GM23338 (cell line): ENCODE measurements at regions not wholly inside any gene's neighbourhood (a gene's known extent, or its start where the extent isn't known, plus 50 kb on each side); places are given as distances from the start of the nearest gene placed in this dataset.

Experiments used
- ATAC-seq: fragments of 200-7000 bp; cut with Tn5 transposase; 3 replicates; pipeline ENCODE4 v1.9.1; 2020
- DNase-seq: peaks from one replicate; pipeline ENCODE4 v3.0.0-alpha.2; 2015; ENCODE audit warnings: low spot score
- H2AFZ ChIP-seq: fragments of 200-600 bp; sonication (generic); 2 replicates; pipeline ENCODE4 v1.8.0; 2016; ENCODE audit warnings: antibody characterized with exemption, mild to moderate bottlenecking, moderate library complexity
- H3F3A ChIP-seq: fragments of 200-600 bp; sonication (generic); replicated peaks from 2 replicates; pipeline ENCODE4 v1.8.0; 2017; ENCODE audit warnings: antibody characterized with exemption, mixed run types, low read depth
- H3K27ac ChIP-seq: fragments of 200-600 bp; sonication (generic); 2 replicates; pipeline ENCODE4 v1.6.1; 2016; ENCODE audit warnings: low read depth
- H3K27me3 ChIP-seq: fragments of 200-600 bp; sonication (generic); 2 replicates; pipeline ENCODE4 v1.8.0; 2016; ENCODE audit warnings: mild to moderate bottlenecking, mixed run types, moderate library complexity; ENCODE audit not compliant: insufficient read depth
- H3K36me3 ChIP-seq: fragments of 200-600 bp; sonication (generic); 2 replicates; pipeline ENCODE4 v1.8.0; 2016; ENCODE audit warnings: mild to moderate bottlenecking; ENCODE audit not compliant: insufficient read depth
- H3K4me1 ChIP-seq: fragments of 200-600 bp; sonication (generic); 2 replicates; pipeline ENCODE4 v1.8.0; 2016; ENCODE audit warnings: mild to moderate bottlenecking, moderate library complexity; ENCODE audit not compliant: insufficient read depth
- H3K4me2 ChIP-seq: fragments of 200-600 bp; sonication (generic); 2 replicates; pipeline ENCODE4 v1.7.1; 2017; ENCODE audit warnings: mixed run types
- H3K4me3 ChIP-seq: fragments of 200-600 bp; sonication (generic); 2 replicates; pipeline ENCODE4 v1.6.1; 2016; ENCODE audit warnings: mixed run types
- H3K79me2 ChIP-seq: fragments of 200-600 bp; sonication (generic); replicated peaks from 2 replicates; pipeline ENCODE4 v1.8.0; 2017; ENCODE audit warnings: mild to moderate bottlenecking; ENCODE audit not compliant: insufficient read depth
- H3K9me2 ChIP-seq: fragments of 200-600 bp; sonication (generic); 2 replicates; pipeline ENCODE4 v1.8.0; 2017; ENCODE audit not compliant: insufficient read depth
- H4K20me1 ChIP-seq: fragments of 200-600 bp; sonication (generic); replicated peaks from 2 replicates; pipeline ENCODE4 v1.8.0; 2017; ENCODE audit warnings: mild to moderate bottlenecking; ENCODE audit not compliant: insufficient read depth
- H3K27ac Mint-ChIP-seq: 2 replicates; pipeline ENCODE4 v1.8.0; 2020; ENCODE audit warnings: inconsistent platforms, mild to moderate bottlenecking, moderate library complexity, mixed read lengths
- H3K27me3 Mint-ChIP-seq: 3 replicates; pipeline ENCODE4 v1.8.0; 2022; ENCODE audit warnings: low read depth, mild to moderate bottlenecking, moderate library complexity, mixed read lengths, inconsistent platforms; ENCODE audit not compliant: insufficient read depth, poor library complexity
- H3K36me3 Mint-ChIP-seq: 3 replicates; pipeline ENCODE4 v1.8.0; 2021; ENCODE audit warnings: low read depth, mild to moderate bottlenecking, inconsistent platforms, moderate library complexity, mixed read lengths
- H3K4me1 Mint-ChIP-seq: 3 replicates; pipeline ENCODE4 v1.8.0; 2020; ENCODE audit warnings: mild to moderate bottlenecking, inconsistent platforms, mixed read lengths
- H3K4me3 Mint-ChIP-seq: 3 replicates; pipeline ENCODE4 v1.8.0; 2021; ENCODE audit warnings: moderate library complexity, mild to moderate bottlenecking, inconsistent platforms, mixed read lengths
- H3K9me3 Mint-ChIP-seq: 3 replicates; pipeline ENCODE4 v1.8.0; 2020; ENCODE audit warnings: moderate library complexity, mild to moderate bottlenecking, inconsistent platforms, mixed read lengths
- CREB1 ChIP-seq: fragments of 250-450 bp; sonication (Bioruptor Pico); IDR thresholded peaks from 2 replicates; pipeline ENCODE4 v1.5.0; 2020; ENCODE audit warnings: low read depth, mild to moderate bottlenecking, moderate library complexity
- CTCF ChIP-seq, 2 experiments: fragments of 200-600 bp in 1 of 2; sonication (generic) in 1 of 2; conservative IDR thresholded peaks; 2 replicates each; pipeline versions ENCODE4 v1.5.1 to v1.6.1; 2016 to 2017; ENCODE audit warnings: antibody characterized with exemption in 2 of 2, low read depth in 2 of 2, mild to moderate bottlenecking in 2 of 2, moderate library complexity in 1 of 2
- EZH2 ChIP-seq: fragments of 200-600 bp; sonication (generic); IDR thresholded peaks from one replicate; pipeline ENCODE4 v1.8.0; 2017; ENCODE audit warnings: antibody characterized with exemption, mild to moderate bottlenecking, low read depth; ENCODE audit not compliant: unreplicated experiment
- JUNB ChIP-seq: IDR thresholded peaks from one replicate; pipeline ENCODE4 v1.6.1; 2016; ENCODE audit warnings: antibody characterized with exemption; ENCODE audit not compliant: unreplicated experiment
- NANOG ChIP-seq: IDR thresholded peaks from 2 replicates; pipeline ENCODE4 v1.6.1; 2016; ENCODE audit warnings: antibody characterized with exemption, borderline replicate concordance
- POLR2AphosphoS5 ChIP-seq: IDR thresholded peaks from 2 replicates; pipeline ENCODE4 v1.6.1; 2016; ENCODE audit warnings: antibody characterized with exemption, low read depth
- REST ChIP-seq: IDR thresholded peaks from one replicate; pipeline ENCODE4 v1.6.1; 2018; ENCODE audit warnings: antibody characterized with exemption; ENCODE audit not compliant: unreplicated experiment
- STAT1 ChIP-seq: IDR thresholded peaks from one replicate; pipeline ENCODE4 v1.6.1; 2016; ENCODE audit warnings: antibody characterized with exemption; ENCODE audit not compliant: unreplicated experiment
- ZNF331 ChIP-seq: fragments of 250-450 bp; sonication (Bioruptor Pico); IDR thresholded peaks from 2 replicates; pipeline ENCODE4 v1.5.0; 2020; ENCODE audit warnings: low read depth, mild to moderate bottlenecking, moderate library complexity
- ZNF462 ChIP-seq: fragments of 250-450 bp; sonication (Bioruptor Pico); IDR thresholded peaks from 2 replicates; pipeline ENCODE4 v1.5.0; 2020; ENCODE audit warnings: mild to moderate bottlenecking, moderate library complexity

- no peaks in the 10 kb centered on the region for H4K20me1 ChIP-seq
- Mint-ChIP-seq H3K9me3 (peaks cover 48% of the 10 kb centered on the region), H3K4me3 (no peak overlapping the region), H3K27me3 (peaks cover 7% of the 10 kb centered on the region), H3K27ac (no peak overlapping the region), H3K36me3 (peaks cover 27% of the 10 kb centered on the region), H3K4me1 (peaks cover 5% of the 10 kb centered on the region)
- TF ChIP-seq EZH2 (no peak), STAT1 (no peak), CREB1 (CRISPR knock-in tag) (no peak), REST (no peak)
- H3F3A ChIP-seq: no peaks in the 10 kb centered on the region
- no peaks in the 10 kb centered on the region for H3K4me1 ChIP-seq
- H3K4me3 ChIP-seq: no peak overlapping the region
- no peaks in the 10 kb centered on the region for H3K36me3 ChIP-seq
- H3K79me2 ChIP-seq: no peaks in the 10 kb centered on the region
- no peaks in the 10 kb centered on the region for H3K27me3 ChIP-seq
- ATAC-seq (no peak), DNase-seq (no peak)
- H3K4me2 ChIP-seq: no peak overlapping the region
- peaks cover 7% of the 10 kb centered on the region; the same call in 1 of the 2 replicates for H3K9me2 ChIP-seq
- H3K27ac ChIP-seq: no peak overlapping the region
- no peak overlapping the region for H2AFZ ChIP-seq
Observed at GRCh38 chr17:77662833-77663232, 295.7 kb upstream of the TNRC6C start.

- no peaks in the 10 kb centered on the region for H3F3A ChIP-seq
- peaks cover 7% of the 10 kb centered on the region; the same call in 1 of the 2 replicates for H3K9me2 ChIP-seq
- Mint-ChIP-seq H3K4me1 (peaks cover 5% of the 10 kb centered on the region), H3K27ac (no peak overlapping the region), H3K9me3 (peaks cover 48% of the 10 kb centered on the region), H3K4me3 (no peak overlapping the region), H3K27me3 (peaks cover 4% of the 10 kb centered on the region), H3K36me3 (peaks cover 30% of the 10 kb centered on the region)
- no peaks in the 10 kb centered on the region for H3K36me3 ChIP-seq
- no peak overlapping the region for H3K4me2 ChIP-seq
- H3K4me1 ChIP-seq: no peaks in the 10 kb centered on the region
- H3K79me2 ChIP-seq: no peaks in the 10 kb centered on the region
- H3K27me3 ChIP-seq: no peaks in the 10 kb centered on the region
- H3K27ac ChIP-seq: no peak overlapping the region
- no peak overlapping the region for H3K4me3 ChIP-seq
- DNase-seq (no peak), ATAC-seq (no peak)
- H2AFZ ChIP-seq: no peak overlapping the region
- H4K20me1 ChIP-seq: no peaks in the 10 kb centered on the region
- no peak for TF ChIP-seq JUNB
- no peak for TF ChIP-seq ZNF462 (CRISPR knock-in tag)
- TF ChIP-seq STAT1: no peak
- TF ChIP-seq POLR2AphosphoS5: no peak
- no peak for TF ChIP-seq CREB1 (CRISPR knock-in tag)
- no peak for TF ChIP-seq ZNF331 (CRISPR knock-in tag)
- no peak for TF ChIP-seq NANOG
- no peak for TF ChIP-seq CTCF (conservative IDR thresholded peaks at IDR 0.05; ENCODE audit: low read depth in 2 of 2)
- no peak for TF ChIP-seq EZH2
Observed at GRCh38 chr17:77664097-77664729, 294.3 kb upstream of the TNRC6C start.
